Caki2 (cell line): ENCODE measurements at regions not wholly inside any gene's neighbourhood (a gene's known extent, or its start where the extent isn't known, plus 50 kb on each side); places are given as distances from the start of the nearest gene placed in this dataset.
"Not testable (repeated sequence)": the region's sequence is repeated elsewhere in the genome, so short reads cannot be mapped to it uniquely, and the experiment has no call there.

Source experiments
- DNase-seq: peaks from one replicate; pipeline ENCODE4 v3.0.0-alpha.2; 2015; ENCODE audit warnings: low read depth
- in situ Hi-C: cut with HindIII; loops from 2 replicates; pipeline ENCODE4 v1.10.0; 2016; ENCODE audit warnings: low sequenced_read_pairs, low pct_unique_long_range_greater_than_20kb, mixed read lengths

DNA sequence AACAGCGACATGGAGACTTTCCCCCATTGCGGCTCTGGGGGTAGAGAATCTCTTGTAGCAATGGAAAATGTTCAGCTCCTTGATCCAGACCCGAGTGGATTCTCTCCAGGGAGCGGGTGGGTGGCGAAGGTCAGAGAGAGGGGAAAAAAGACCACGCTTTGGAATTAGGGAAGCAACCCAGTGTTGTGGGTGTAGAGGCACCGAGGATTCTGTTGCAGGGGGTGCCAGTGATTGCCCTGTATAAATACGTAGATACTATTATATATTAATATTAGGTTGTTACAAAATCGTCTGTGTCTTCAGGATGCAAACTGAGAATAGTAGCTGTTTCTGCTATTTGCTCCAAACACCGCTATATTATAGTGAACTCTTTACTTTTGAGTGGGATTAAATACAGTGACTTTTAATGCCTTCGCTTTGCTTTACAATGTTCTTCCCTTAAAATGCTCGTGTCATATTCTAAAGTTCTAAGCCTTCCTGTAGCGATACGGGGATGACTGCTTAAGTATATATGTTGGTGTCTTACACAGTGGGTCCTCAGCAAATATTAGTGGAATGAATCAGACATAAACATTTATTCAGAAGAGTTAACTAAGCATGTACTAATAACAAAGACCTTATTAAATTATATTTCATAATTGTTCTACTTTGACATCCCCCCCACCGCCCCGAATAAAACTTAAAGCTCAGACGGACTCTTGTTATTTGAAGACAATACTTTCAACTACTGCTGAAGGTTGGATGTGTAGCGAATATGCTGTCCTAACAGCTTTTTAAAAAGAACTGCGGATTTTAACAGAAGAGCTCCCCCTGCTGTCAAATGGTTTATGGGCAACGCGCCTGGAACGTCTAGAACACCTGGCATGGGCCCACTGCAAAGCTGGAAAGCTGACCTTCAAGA is 136.4 kb upstream of the KRAS start:
- in situ Hi-C loops: no loop called here
- peak; percentile 69 for DNase-seq

GRCh38 chr12:25384893-25385248 is 134.1 kb upstream of the KRAS start:
- DNase-seq: no peak
- in situ Hi-C loops: no loop called here

DNA sequence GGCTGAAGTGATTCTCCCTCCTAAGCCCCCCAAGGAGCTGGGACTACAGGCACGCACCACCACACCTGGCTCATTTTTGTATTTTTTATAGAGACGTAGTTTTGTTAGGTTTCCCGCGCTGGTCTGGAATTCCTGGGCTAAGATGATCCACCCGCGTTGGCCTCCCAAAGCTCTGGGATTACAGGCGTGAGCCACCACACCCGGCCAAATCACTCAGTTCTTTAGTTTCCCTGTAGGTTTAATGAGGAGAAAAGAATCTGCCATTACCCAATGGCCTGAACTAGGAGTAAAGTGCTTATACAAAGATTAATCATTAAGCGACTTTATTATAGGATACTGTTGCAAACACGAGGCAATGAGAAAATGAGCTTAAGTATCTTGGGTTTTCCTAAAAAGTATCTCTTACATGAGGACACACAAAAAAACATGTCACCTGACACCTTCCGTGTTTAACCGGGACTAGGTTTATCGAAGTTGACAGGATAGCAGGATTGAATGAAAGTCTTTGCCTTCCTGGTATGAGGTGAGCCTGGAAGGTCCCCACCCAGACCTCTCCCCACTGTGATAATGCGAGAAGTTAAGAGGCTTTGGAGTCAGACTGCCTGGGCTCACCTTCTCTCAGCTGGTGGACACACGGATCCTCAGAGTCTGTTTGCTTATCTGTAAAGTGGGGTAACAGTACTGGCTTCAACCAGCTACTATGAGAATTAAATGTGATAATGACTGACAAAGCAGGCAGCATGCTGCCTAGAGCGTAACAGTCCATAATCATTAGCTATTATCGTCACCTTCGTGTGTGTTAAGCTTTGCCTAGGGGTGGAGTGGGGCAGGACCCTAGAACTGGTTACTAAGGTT is 133.5 kb upstream of the KRAS start:
- DNase-seq: peak; percentile 10
- in situ Hi-C loops: no loop called here

- no peak for DNase-seq
- in situ Hi-C loops: no loop called here
Measured at GRCh38 chr12:25382311-25383106, 131.8 kb upstream of the KRAS start.

DNA sequence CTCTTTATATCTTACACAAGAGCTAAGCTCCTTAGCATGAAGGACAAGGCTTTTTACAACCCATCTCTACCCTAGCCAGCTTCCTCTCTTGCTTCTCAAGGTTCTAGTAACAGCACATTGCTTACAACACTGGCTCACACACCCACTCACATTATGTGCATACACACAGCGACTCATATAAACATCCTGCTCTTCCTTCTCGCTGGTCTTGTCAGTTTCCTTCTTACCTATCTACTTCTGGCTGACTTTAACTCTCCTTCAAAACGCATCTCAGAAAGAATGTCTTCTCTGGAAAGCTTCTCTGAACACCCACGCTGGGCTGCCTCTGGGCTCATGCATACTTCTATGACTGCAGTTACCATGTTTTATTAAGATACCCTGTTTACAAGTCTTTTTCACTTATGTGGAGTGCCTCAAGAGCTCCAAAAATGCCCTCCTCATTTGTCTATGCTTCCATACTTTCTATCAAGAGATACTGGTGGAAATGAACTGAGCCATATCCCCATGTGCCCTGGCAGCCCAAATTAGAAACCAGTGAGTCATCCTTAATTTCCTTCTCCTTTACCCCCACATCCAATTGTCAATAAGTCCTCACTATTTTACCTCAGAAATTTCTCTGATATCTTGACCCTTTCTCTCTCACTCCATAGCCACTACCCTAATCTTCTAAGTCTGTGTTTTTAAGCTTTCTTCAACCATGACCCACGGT is 126.9 kb upstream of the KRAS start:
- no peak for DNase-seq

GRCh38 chr12:25376985-25377384 is 126.3 kb upstream of the KRAS start:
- no peak for DNase-seq
- in situ Hi-C loops: no loop called here

More for the DNA sequence above, 126.9 kb upstream of the KRAS start:
- in situ Hi-C loops: no loop called here

DNA sequence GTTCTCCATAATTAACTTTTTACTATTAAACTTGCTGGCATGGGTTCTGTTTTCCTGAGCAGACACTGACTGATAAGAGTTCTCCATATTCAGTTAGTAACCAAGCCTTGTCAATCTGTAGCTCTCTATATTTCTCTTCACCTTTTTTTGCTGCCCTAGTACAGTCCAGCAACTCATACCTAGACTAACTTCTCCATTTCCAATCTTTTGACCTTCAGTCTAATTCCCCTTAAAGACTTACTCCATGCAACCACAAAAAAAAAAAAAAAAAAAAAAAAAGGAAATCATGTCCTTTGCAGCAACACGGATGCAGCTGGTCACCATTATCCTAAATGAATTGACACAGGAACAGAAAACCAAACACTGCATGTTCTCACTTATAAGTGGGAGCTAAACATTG is 125.7 kb upstream of the KRAS start:
- in situ Hi-C loops: no loop called here
- DNase-seq: no peak

- in situ Hi-C loops: no loop called here
Measured at GRCh38 chr12:25372969-25373817, 122.5 kb upstream of the KRAS start.

DNA sequence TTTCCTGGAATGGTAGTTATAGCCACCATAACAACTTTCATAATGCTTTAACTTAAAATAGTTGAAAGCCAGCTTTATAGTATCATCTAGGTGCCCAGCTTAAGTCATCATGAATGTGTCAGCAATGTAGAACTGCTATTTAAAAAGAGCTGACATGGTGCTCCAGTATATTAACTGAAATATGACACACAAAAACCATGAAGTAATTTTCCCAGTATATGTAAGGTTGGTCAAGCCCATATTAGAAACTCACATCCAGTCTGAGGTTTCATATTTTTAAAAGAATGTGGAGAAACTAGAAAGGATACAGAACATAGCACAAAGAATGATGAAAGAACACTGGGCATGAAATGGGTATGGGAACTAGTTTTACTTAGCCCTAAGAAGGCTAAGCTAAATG is 121.3 kb upstream of the KRAS start:
- in situ Hi-C loops: no loop called here
- no peak for DNase-seq

More at GRCh38 chr12:25372969-25373817, 122.5 kb upstream of the KRAS start:
- DNase-seq: no peak

DNA sequence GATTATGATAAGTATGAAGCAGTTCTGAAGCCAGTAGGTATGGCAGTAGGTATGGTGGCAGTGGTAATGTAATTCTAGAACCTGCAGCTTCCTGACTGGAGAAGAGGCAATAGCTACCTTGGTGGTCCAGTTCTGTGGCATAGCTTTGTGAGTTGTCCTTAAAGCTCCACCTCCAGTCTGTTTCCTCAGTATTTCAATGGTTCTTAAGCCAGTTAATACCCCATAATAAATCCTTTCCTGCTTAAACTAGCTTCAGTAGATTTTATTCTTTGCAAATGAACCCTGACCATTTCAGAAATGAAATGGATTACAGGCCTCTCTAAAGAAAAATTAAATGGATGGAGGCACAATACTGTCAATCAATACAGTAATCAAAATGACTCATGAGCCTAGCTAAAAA is 117.8 kb upstream of the KRAS start:
- in situ Hi-C loops: no loop called here
- DNase-seq: no peak

- in situ Hi-C loops: no loop called here
- DNase-seq: no peak
Measured at GRCh38 chr12:25366122-25366521, 115.4 kb upstream of the KRAS start.

GRCh38 chr12:25365340-25365730 is 114.6 kb upstream of the KRAS start:
- DNase-seq: no peak
- in situ Hi-C loops: no loop called here

DNA sequence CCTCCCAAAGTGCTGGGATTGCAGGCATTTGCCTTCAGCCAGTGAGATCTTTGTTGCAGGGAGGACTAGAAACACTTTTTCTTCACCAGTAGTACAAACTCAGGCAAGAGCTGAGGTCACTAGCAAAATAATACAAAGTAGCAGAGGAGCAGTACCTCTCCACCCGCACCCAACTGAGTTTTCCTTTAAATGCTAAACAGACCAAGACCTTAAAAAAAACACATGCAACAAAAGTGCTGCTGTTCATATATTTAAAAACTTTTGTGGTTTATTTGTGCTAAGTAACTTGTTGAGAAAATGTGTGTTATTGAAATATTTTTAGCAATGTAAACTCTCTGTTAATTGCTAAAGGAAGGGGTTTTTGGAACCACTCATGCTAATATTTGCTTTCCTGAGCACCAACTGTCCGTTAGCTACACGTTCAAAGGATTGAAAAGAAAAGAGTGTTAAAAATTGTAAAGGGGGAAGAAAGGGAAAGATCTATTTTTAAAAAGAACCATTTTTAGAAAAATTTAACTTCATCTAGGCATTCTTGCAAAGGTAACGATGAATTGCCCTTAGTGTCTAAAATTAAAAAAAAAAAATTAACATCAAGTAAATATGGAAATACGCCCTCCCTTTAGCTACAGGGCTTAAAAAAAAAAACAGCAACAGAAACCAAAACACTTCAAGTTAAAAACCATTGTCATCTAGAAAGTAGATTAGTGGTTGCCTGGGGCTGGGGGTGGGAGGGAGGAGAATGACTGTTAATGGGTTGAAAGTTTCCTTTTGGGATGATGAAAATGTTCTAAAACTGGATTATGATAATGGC is 114.0 kb upstream of the KRAS start:
- in situ Hi-C loops: no loop called here
- no peak for DNase-seq

DNA sequence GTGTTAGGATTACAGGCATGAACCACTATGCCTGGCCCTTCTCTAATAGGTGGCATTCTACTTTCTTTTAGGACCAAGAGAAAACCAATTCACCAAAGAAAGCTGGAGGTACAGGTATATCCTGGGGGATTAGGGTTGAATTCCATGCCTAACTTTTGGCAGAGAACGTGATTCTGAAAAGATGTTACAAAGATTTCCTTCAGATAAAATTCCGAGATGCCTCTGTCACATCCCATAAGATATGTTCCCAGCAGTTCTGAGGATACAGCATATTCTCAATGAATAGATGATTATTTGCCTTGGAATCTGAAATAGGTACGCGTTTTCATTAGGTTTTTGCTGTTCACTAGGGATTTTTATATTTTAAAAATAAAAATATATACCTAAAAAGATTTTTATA is 111.9 kb upstream of the KRAS start:
- DNase-seq: no peak
- in situ Hi-C loops: no loop called here

DNA sequence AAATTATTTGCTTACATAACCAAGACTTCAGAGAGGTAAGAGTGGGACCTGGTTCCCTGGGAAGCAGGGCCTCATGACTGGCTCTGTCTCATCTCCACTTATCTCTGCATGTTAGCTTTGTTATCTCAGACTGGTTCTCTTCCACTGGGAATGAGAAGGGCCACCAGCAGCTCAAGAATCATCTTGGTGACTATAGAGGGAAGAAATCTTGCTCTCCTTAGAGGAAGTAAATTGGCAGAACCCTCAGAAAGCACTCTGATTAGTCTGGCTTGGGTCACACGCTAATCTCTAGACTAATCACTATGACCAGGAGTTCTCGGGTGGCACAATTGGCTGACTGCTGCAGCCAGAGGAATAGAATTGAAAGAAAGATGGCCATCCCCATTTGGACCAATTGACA is 110.8 kb upstream of the KRAS start:
- no peak for DNase-seq
- in situ Hi-C loops: no loop called here

DNA sequence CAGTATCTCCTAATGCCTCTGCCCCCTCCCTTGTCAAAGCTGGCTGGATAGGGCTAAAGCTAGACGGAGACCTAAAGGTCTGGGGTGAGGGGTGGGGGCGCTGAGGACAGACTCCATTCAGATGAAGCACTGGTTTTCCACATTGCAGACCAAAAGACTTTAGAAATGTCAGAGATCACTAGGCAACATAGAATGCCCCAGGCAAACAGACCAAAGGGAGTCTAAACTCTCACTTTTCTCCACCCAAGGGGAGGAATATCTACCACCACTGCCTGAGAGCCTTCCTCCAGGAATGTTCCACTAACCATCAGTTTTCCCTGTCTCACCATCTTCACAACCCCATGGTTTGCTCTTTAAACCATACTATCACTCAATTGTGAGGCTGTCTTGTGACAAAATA is 106.9 kb upstream of the KRAS start:
- DNase-seq: no peak
- in situ Hi-C loops: no loop called here

GRCh38 chr12:25352942-25353341 is 102.2 kb upstream of the KRAS start:
- in situ Hi-C loops, DNase-seq: not testable (repeated sequence)
